HepG2 (cell line): ENCODE measurements at regions not wholly inside any gene's neighbourhood (a gene's known extent, or its start where the extent isn't known, plus 50 kb on each side); places are given as distances from the start of the nearest gene placed in this dataset.

ENCODE experiments used
- ATAC-seq: fragments of 200-7000 bp; cut with Tn5 transposase; 3 replicates; pipeline ENCODE4 v1.9.1; 2020; ENCODE audit warnings: mild to moderate bottlenecking, moderate library complexity
- BruUV-seq: library from RNA; stranded (reverse); fragments of 400-500 nt; replicated peaks from 2 replicates; lab custom pipeline; 2021; lab: Mats Ljungman, UMichigan
- CTCF ChIA-PET: fragments of 300-600 bp; formaldehyde crosslinking; extraction: SDS; loops from one replicate; lab custom pipeline; 2021; ENCODE audit warnings: low total read pairs, inconsistent platforms, low intra/inter-chr PET ratio; lab: Yijun Ruan, JAX
- POLR2A ChIA-PET: fragments of 350-600 bp; sonication (Branson Sonifier 250); formaldehyde crosslinking; loops from one replicate; lab custom pipeline; 2020; ENCODE audit warnings: antibody characterized with exemption, inconsistent platforms; lab: Yijun Ruan, JAX
- DNase-seq: peaks from one replicate; pipeline ENCODE4 v3.0.0-alpha.2; 2015; ENCODE audit warnings: low spot score
- FAIRE-seq: peaks from 3 replicates; lab custom pipeline; 2011; peaks lifted over from hg19 to GRCh38; lab: Jason Lieb, UNC
- H2AFZ ChIP-seq: one replicate; pipeline ENCODE4 v1.6.1; 2011; ENCODE audit warnings: low read length, inconsistent platforms
- H3K27ac ChIP-seq: fragments of 300-600 bp; 3 replicates; pipeline ENCODE4 v1.8.0; 2011; ENCODE audit warnings: mixed run types, mild to moderate bottlenecking, mixed read lengths, low read length, inconsistent platforms; ENCODE audit not compliant: insufficient read depth; ENCODE audit errors: extremely low read length
- H3K27me3 ChIP-seq, 2 experiments: fragments of 200-600 bp in 1 of 2; 2 replicates in 1 of 2; 3 replicates in 1 of 2; pipeline versions ENCODE4 v1.6.0 to v1.8.0; 2011; ENCODE audit warnings: low read length in 2 of 2, mild to moderate bottlenecking in 2 of 2, moderate library complexity in 2 of 2, inconsistent platforms in 1 of 2; ENCODE audit not compliant: insufficient read depth in 2 of 2, control insufficient read depth in 1 of 2
- H3K36me3 ChIP-seq, 2 experiments: fragments of 200-600 bp in 1 of 2; replicated peaks in 1 of 2; 2 replicates in 1 of 2; 3 replicates in 1 of 2; pipeline versions ENCODE4 v1.5.1 to v1.8.0; 2011; ENCODE audit warnings: low read length in 2 of 2, inconsistent platforms in 1 of 2; ENCODE audit not compliant: insufficient read depth in 2 of 2, control insufficient read depth in 1 of 2
- H3K4me1 ChIP-seq: 2 replicates; pipeline ENCODE4 v1.5.1; 2012; ENCODE audit warnings: low read length, inconsistent platforms; ENCODE audit not compliant: insufficient read depth
- H3K4me2 ChIP-seq: 2 replicates; pipeline ENCODE4 v1.6.0; 2011; ENCODE audit warnings: low read depth, low read length, inconsistent platforms
- H3K4me3 ChIP-seq, 3 experiments: fragments of 200-600 bp in 1 of 3; sonication (generic), shearing (Covaris generic) in 1 of 3; replicated peaks in 1 of 3; 2 replicates each; pipeline ENCODE4 v1.5.1; 2011 to 2016; ENCODE audit warnings: low read length in 3 of 3, inconsistent platforms in 2 of 3, low read depth in 2 of 3, mild to moderate bottlenecking in 2 of 3, control low read depth in 1 of 3, mixed read lengths in 1 of 3; ENCODE audit not compliant: insufficient read depth in 1 of 3
- H3K79me2 ChIP-seq: one replicate; pipeline ENCODE4 v1.6.1; 2011; ENCODE audit warnings: low read length, inconsistent platforms; ENCODE audit not compliant: insufficient read depth
- H3K9ac ChIP-seq: 2 replicates; pipeline ENCODE4 v1.6.0; 2011; ENCODE audit warnings: mild to moderate bottlenecking, low read depth, low read length, inconsistent platforms; ENCODE audit not compliant: insufficient read depth
- H3K9me3 ChIP-seq: 2 replicates; pipeline ENCODE4 v1.5.1; 2012; ENCODE audit warnings: mild to moderate bottlenecking, low read length
- H4K20me1 ChIP-seq: 2 replicates; pipeline ENCODE4 v1.6.0; 2011; ENCODE audit warnings: inconsistent platforms, mild to moderate bottlenecking, low read length, moderate library complexity; ENCODE audit not compliant: insufficient read depth
- ARNT2 ChIP-seq: sonication (generic); formaldehyde crosslinking; IDR thresholded peaks from 2 replicates; pipeline ENCODE4 v1.8.0; 2022; ENCODE audit warnings: mild to moderate bottlenecking, low read depth, missing genetic modification reagents, moderate library complexity
- CEBPB ChIP-seq: IDR thresholded peaks from 2 replicates; pipeline ENCODE4 v1.6.1; 2011; ENCODE audit warnings: low read depth, low read length, improper control_type of control experiment, borderline replicate concordance
- CHCHD3 ChIP-seq: sonication (generic); formaldehyde crosslinking; IDR thresholded peaks from 2 replicates; pipeline ENCODE4 v1.8.0; 2022; ENCODE audit warnings: mild to moderate bottlenecking, missing genetic modification reagents, moderate library complexity
- CREBL2 ChIP-seq: sonication (generic); formaldehyde crosslinking; IDR thresholded peaks from 2 replicates; pipeline ENCODE4 v1.8.1; 2023; ENCODE audit warnings: missing genetic modification reagents, mild to moderate bottlenecking, borderline replicate concordance
- HES4 ChIP-seq: sonication (generic); formaldehyde crosslinking; IDR thresholded peaks from 2 replicates; pipeline ENCODE4 v1.9.0; 2021; ENCODE audit warnings: mild to moderate bottlenecking, missing genetic modification reagents, borderline replicate concordance
- HNF4G ChIP-seq, 2 experiments: sonication (generic) in 1 of 2; formaldehyde crosslinking in 1 of 2; IDR thresholded peaks; 2 replicates each; pipeline versions ENCODE4 v1.4.0 to v1.6.1; 2011 to 2020; ENCODE audit warnings: borderline replicate concordance in 2 of 2, low read depth in 2 of 2, mild to moderate bottlenecking in 2 of 2, low read length in 1 of 2, missing genetic modification reagents in 1 of 2, moderate library complexity in 1 of 2
- MAFK ChIP-seq, 2 experiments: IDR thresholded peaks in 1 of 2; conservative IDR thresholded peaks in 1 of 2; 2 replicates each; pipeline ENCODE4 v1.6.1; 2011; ENCODE audit warnings: improper control_type of control experiment in 2 of 2, low read length in 2 of 2
- MIER2 ChIP-seq: IDR thresholded peaks from 2 replicates; pipeline ENCODE4 v1.6.1; 2016; ENCODE audit warnings: missing biosample characterization, missing genetic modification reagents
- PCBP1 ChIP-seq: fragments of 200-400 bp; formaldehyde crosslinking; IDR thresholded peaks from 2 replicates; pipeline ENCODE4 v1.6.1; 2017; ENCODE audit warnings: mild to moderate bottlenecking, low read depth, low read length, borderline replicate concordance
- TMF1 ChIP-seq: sonication (generic); formaldehyde crosslinking; IDR thresholded peaks from 2 replicates; pipeline ENCODE4 v1.8.1; 2022; ENCODE audit warnings: low read depth, missing genetic modification reagents
- U2AF2 ChIP-seq: fragments of 200-400 bp; formaldehyde crosslinking; IDR thresholded peaks from 2 replicates; pipeline ENCODE4 v1.6.1; 2017; ENCODE audit warnings: low read depth, mild to moderate bottlenecking, low read length
- ZNF264 ChIP-seq: sonication (generic); formaldehyde crosslinking; IDR thresholded peaks from 2 replicates; pipeline ENCODE4 v1.4.0; 2020; ENCODE audit warnings: missing genetic modification reagents
- ZNF318 ChIP-seq: sonication (generic); formaldehyde crosslinking; IDR thresholded peaks from 2 replicates; pipeline ENCODE4 v1.4.0; 2020; ENCODE audit warnings: mild to moderate bottlenecking, missing genetic modification reagents
- ZNF550 ChIP-seq: sonication (generic); formaldehyde crosslinking; IDR thresholded peaks from 2 replicates; pipeline ENCODE4 v1.4.0; 2020; ENCODE audit warnings: mild to moderate bottlenecking, missing genetic modification reagents, borderline replicate concordance
- ZNF580 ChIP-seq: IDR thresholded peaks from 2 replicates; pipeline ENCODE4 v1.6.1; 2016; ENCODE audit warnings: low read depth, borderline replicate concordance
- WGBS: methylation state at CpG from one replicate; pipeline ENCODE4 v1.1.6; 2017; ENCODE audit warnings: low lambda C conversion rate; 5-methylcytosine and 5-hydroxymethylcytosine counted together
- in situ Hi-C: cut with HindIII; loops from 2 replicates; pipeline ENCODE4 v1.10.0; 2017; ENCODE audit warnings: low pct_unique_long_range_greater_than_20kb; ENCODE audit not compliant: extremely low pct_ligation_motif_present
- intact Hi-C: fragments of 100-400 bp; cut with micrococcal nuclease; formaldehyde crosslinking; loops from one replicate; pipeline ENCODE4 v1.10.0; 2022; ENCODE audit not compliant: unreplicated experiment

GRCh38 chr4:26133840-26134239, 187.0 kb upstream of the RBPJ start:
- no peak overlapping the region for H3K27ac ChIP-seq
- DNase-seq (no peak), FAIRE-seq (no peak), ATAC-seq (no peak)
- no peak overlapping the region for H3K4me3 ChIP-seq
- 80% methylated on average over 1 of the region's 2 CpGs for WGBS
- in situ Hi-C loops (no loop called here), intact Hi-C loops (loop anchor here (10.0 kb wide), 1 partner anchor 109 kb away; no protein-coding TSS in a partner anchor)
- no peaks in the 10 kb centered on the region for H4K20me1 ChIP-seq
- no peaks in the 10 kb centered on the region for H3K79me2 ChIP-seq
- H3K4me1 ChIP-seq: no peaks in the 10 kb centered on the region
- H3K9me3 ChIP-seq: no peaks in the 10 kb centered on the region
- CTCF ChIA-PET: no interaction called here
- no peaks in the 10 kb centered on the region for H3K36me3 ChIP-seq
- POLR2A ChIA-PET: no interaction called here
- BruUV-seq: no TSS peak
- H2AFZ ChIP-seq: no peak overlapping the region
- H3K9ac ChIP-seq: no peak overlapping the region
- H3K4me2 ChIP-seq: no peak overlapping the region
- 0 out of 5 replicates have a peak, but pooled peaks cover 0 to 1% of the 10 kb centered on the region in 2 experiments for H3K27me3 ChIP-seq
- no peak for TF ChIP-seq HES4
- TF ChIP-seq ZNF550: no peak
- no peak for TF ChIP-seq ZNF264 (CRISPR knock-in tag)
- no peak for TF ChIP-seq PCBP1
- no peak for TF ChIP-seq ZNF318 (CRISPR knock-in tag)
- TF ChIP-seq CREBL2 (CRISPR knock-in tag): no peak
- no peak for TF ChIP-seq CEBPB
- no peak for TF ChIP-seq U2AF2
- no peak for TF ChIP-seq MAFK (conservative IDR thresholded peaks at IDR 0.05 in 1 of 2, IDR thresholded peaks at IDR 0.05 in 1 of 2; ENCODE audit: low read length in 2 of 2)
- TF ChIP-seq ZNF580 (CRISPR knock-in tag): no peak
- TF ChIP-seq ARNT2 (CRISPR knock-in tag): no peak
- TF ChIP-seq HNF4G (IDR thresholded peaks at IDR 0.05; ENCODE audit: borderline replicate concordance, low read depth, low read length): no peak
- TF ChIP-seq HNF4G (CRISPR knock-in tag; IDR thresholded peaks at IDR 0.05; ENCODE audit: borderline replicate concordance, low read depth): no peak
- no peak for TF ChIP-seq MIER2 (CRISPR knock-in tag)
- TF ChIP-seq CHCHD3 (CRISPR knock-in tag): no peak
- no peak for TF ChIP-seq TMF1 (CRISPR knock-in tag)
